Activated CD8-positive, alpha-beta T cell treated with anti-CD3 and anti-CD28 coated beads for 36 hours (primary cell): ENCODE measurements at regions not wholly inside any gene's neighbourhood (a gene's known extent, or its start where the extent isn't known, plus 50 kb on each side); places are given as distances from the start of the nearest gene placed in this dataset.

Source experiments
- ATAC-seq: fragments of 200-7000 bp; cut with Tn5 transposase; one replicate; pipeline ENCODE4 v1.10.0; 2021; ENCODE audit warnings: mild to moderate bottlenecking, moderate library complexity
- CTCF ChIA-PET: fragments of 350-600 bp; sonication (Branson Sonifier 250); formaldehyde crosslinking; loops from one replicate; lab custom pipeline; 2021; ENCODE audit warnings: antibody characterized with exemption; lab: Charles Lee
- POLR2A ChIA-PET: fragments of 350-600 bp; sonication (Branson Sonifier 250); formaldehyde crosslinking; loops from one replicate; lab custom pipeline; 2021; ENCODE audit warnings: antibody characterized with exemption; lab: Charles Lee
- DNase-seq: peaks from one replicate; pipeline ENCODE4 v3.0.0-alpha.2; 2020
- H3K27ac Mint-ChIP-seq: one replicate; pipeline ENCODE4 v1.8.0; 2021; ENCODE audit warnings: mild to moderate bottlenecking, mixed read lengths
- H3K27me3 Mint-ChIP-seq: one replicate; pipeline ENCODE4 v1.8.0; 2021; ENCODE audit warnings: mixed read lengths
- H3K36me3 Mint-ChIP-seq: one replicate; pipeline ENCODE4 v1.8.0; 2021; ENCODE audit warnings: low read depth, mixed read lengths
- H3K4me1 Mint-ChIP-seq: one replicate; pipeline ENCODE4 v1.8.0; 2021; ENCODE audit warnings: low read depth, mixed read lengths
- H3K4me3 Mint-ChIP-seq: one replicate; pipeline ENCODE4 v1.8.0; 2021; ENCODE audit warnings: mild to moderate bottlenecking, moderate library complexity, mixed read lengths
- H3K9me3 Mint-ChIP-seq: one replicate; pipeline ENCODE4 v1.8.0; 2021; ENCODE audit warnings: mixed read lengths
- CTCF ChIP-seq: fragments of 200-600 bp; IDR thresholded peaks from one replicate; pipeline ENCODE4 v1.8.0; 2022; ENCODE audit warnings: antibody characterized with exemption, mild to moderate bottlenecking
- intact Hi-C: fragments of 100-400 bp; cut with micrococcal nuclease; formaldehyde crosslinking; loops from one replicate; pipeline ENCODE4 v1.10.0; 2022

DNA sequence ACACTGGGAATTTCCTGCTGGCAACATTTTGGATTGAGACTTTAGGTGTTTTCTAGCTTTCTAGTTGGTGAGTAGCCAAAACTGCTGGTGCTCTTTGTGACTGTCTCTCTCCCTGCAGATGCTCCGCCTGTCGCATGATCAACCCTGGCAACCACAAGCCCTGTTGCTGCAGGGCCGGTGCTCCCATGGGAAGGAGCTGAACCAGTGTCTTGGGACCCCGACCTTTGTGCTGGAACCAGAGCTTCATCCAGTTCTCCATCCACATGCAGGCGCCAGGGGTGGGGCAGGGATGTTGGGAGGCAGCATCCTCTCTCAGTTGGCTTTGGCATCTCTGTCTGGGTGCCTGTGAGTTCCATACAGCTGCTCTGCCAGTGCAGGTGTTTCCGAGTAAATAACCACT lies 306.2 kb upstream of the MKI67 start:
- H3K4me1 Mint-ChIP-seq, result no peaks in the 10 kb centered on the region
- no peak for ATAC-seq
- ChIA-PET POLR2A (no interaction called here), CTCF (no interaction called here)
- DNase-seq, result no peak
- TF ChIP-seq CTCF, result no peak
- no peak overlapping the region for H3K27ac Mint-ChIP-seq
- peaks cover 2% of the 10 kb centered on the region for H3K27me3 Mint-ChIP-seq
- intact Hi-C loops, result no loop called here
- no peaks in the 10 kb centered on the region for H3K9me3 Mint-ChIP-seq
- H3K4me3 Mint-ChIP-seq, result no peak overlapping the region
- H3K36me3 Mint-ChIP-seq, result no peaks in the 10 kb centered on the region

GRCh38 chr10:128435811-128436210 lies 309.6 kb upstream of the MKI67 start:
- H3K36me3 Mint-ChIP-seq, result no peaks in the 10 kb centered on the region
- H3K4me1 Mint-ChIP-seq, result no peaks in the 10 kb centered on the region
- H3K9me3 Mint-ChIP-seq, result peaks cover 2% of the 10 kb centered on the region
- no peak overlapping the region for H3K27ac Mint-ChIP-seq
- CTCF ChIA-PET, result no interaction called here
- peaks cover 2% of the 10 kb centered on the region for H3K27me3 Mint-ChIP-seq
- TF ChIP-seq CTCF, result no peak
- POLR2A ChIA-PET, result no interaction called here
- no peak for DNase-seq
- no peak overlapping the region for H3K4me3 Mint-ChIP-seq
- ATAC-seq, result no peak
- intact Hi-C loops, result no loop called here

GRCh38 chr10:128437786-128438345 lies 311.6 kb upstream of the MKI67 start:
- no peak overlapping the region for H3K4me3 Mint-ChIP-seq
- H3K36me3 Mint-ChIP-seq, result no peaks in the 10 kb centered on the region
- no peaks in the 10 kb centered on the region for H3K4me1 Mint-ChIP-seq
- no peak for TF ChIP-seq CTCF
- peaks cover 2% of the 10 kb centered on the region for H3K27me3 Mint-ChIP-seq
- POLR2A ChIA-PET, result no interaction called here
- DNase-seq (no peak), ATAC-seq (no peak)
- intact Hi-C loops, result no loop called here
- H3K9me3 Mint-ChIP-seq, result peaks cover 2% of the 10 kb centered on the region
- no peak overlapping the region for H3K27ac Mint-ChIP-seq
- CTCF ChIA-PET, result no interaction called here

DNA sequence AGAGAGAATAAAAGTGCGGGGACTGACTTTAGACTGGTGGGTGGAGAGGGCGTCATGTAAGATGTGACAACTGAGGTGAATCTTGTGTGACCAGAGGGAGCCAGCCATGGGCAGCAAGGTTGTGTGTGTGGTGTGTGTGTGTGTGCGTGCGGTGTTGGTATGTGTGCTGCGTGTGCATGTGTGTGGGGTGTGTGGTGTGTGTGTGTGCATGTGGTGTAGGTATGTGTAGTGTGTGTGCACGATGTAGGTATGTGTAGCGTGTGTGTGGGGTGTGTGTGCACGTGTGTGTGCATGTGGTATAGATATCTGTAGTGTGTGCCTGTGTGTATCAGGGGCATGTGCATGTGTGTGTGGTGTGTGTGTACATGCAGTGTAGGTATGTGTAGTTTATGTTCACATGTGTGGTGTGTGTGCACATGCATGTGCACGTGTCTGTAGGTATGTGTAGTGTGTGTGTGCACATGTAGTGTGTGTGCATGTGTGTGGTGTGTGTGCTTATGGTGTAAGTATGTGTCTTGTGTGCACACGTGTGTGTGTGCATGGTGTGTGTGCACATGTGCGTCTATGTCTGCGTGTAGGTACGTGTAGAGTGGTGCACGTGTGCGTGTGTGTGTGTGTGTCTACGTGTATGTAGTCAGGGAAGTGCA lies 312.3 kb upstream of the MKI67 start:
- no peak for DNase-seq
- ATAC-seq, result no peak
- Mint-ChIP-seq H3K4me1 (no peaks in the 10 kb centered on the region), H3K27ac (no peak overlapping the region), H3K27me3 (peaks cover 2% of the 10 kb centered on the region), H3K9me3 (peaks cover 2% of the 10 kb centered on the region), H3K4me3 (no peak overlapping the region), H3K36me3 (no peaks in the 10 kb centered on the region)
- ChIA-PET POLR2A (no interaction called here), CTCF (no interaction called here)
- TF ChIP-seq CTCF, result no peak
- intact Hi-C loops, result no loop called here

GRCh38 chr10:128440513-128441160 lies 314.4 kb upstream of the MKI67 start:
- ATAC-seq, result no peak
- H3K36me3 Mint-ChIP-seq, result no peaks in the 10 kb centered on the region
- POLR2A ChIA-PET, result no interaction called here

More at GRCh38 chr10:128440513-128441160, 314.4 kb upstream of the MKI67 start:
- no peak for TF ChIP-seq CTCF
- H3K27me3 Mint-ChIP-seq, result no peaks in the 10 kb centered on the region
- peaks cover 2% of the 10 kb centered on the region for H3K9me3 Mint-ChIP-seq
- H3K4me1 Mint-ChIP-seq, result no peaks in the 10 kb centered on the region
- no peak overlapping the region for H3K4me3 Mint-ChIP-seq
- CTCF ChIA-PET, result no interaction called here
- intact Hi-C loops, result no loop called here
- no peak overlapping the region for H3K27ac Mint-ChIP-seq
- no peak for DNase-seq
